DMS79 treated with DMSO at 0.1 percent for 48 hours (cell line): ENCODE measurements at regions not wholly inside any gene's neighbourhood (a gene's known extent, or its start where the extent isn't known, plus 50 kb on each side); places are given as distances from the start of the nearest gene placed in this dataset.

ENCODE experiments used
- DNase-seq: peaks from one replicate; lab custom pipeline; 2025; lab: John Stamatoyannopoulos, UW

- DNase-seq, result no peak
Measured at GRCh38 chr2:12970861-12971260, 254.1 kb downstream of the TRIB2 start.

GRCh38 chr2:12971581-12972365, 255.0 kb downstream of the TRIB2 start:
- DNase-seq, result no peak

GRCh38 chr2:12978066-12978835, 261.5 kb downstream of the TRIB2 start:
- no peak for DNase-seq

GRCh38 chr2:12979066-12979465, 262.3 kb downstream of the TRIB2 start:
- DNase-seq, result no peak

GRCh38 chr2:12980817-12981216, 264.1 kb downstream of the TRIB2 start:
- DNase-seq, result no peak

- no peak for DNase-seq
Measured at GRCh38 chr2:12982149-12982584, 265.4 kb downstream of the TRIB2 start.

- no peak for DNase-seq
Measured at GRCh38 chr2:12987246-12987645, 270.5 kb downstream of the TRIB2 start.

- DNase-seq, result no peak
Measured at GRCh38 chr2:12988279-12988678, 271.5 kb downstream of the TRIB2 start.

- DNase-seq, result no peak
Measured at GRCh38 chr2:12990523-12990922, 273.8 kb downstream of the TRIB2 start.

- DNase-seq, result no peak
Measured at GRCh38 chr2:12998685-12999084, 281.9 kb downstream of the TRIB2 start.

- DNase-seq, result no peak
Measured at GRCh38 chr2:13000664-13001363, 284.1 kb downstream of the TRIB2 start.

GRCh38 chr2:13001408-13001807, 284.7 kb downstream of the TRIB2 start:
- no peak for DNase-seq

GRCh38 chr2:13002536-13003331, 286.0 kb downstream of the TRIB2 start:
- no peak for DNase-seq

- DNase-seq, result no peak
Measured at GRCh38 chr2:13003500-13003899, 286.8 kb downstream of the TRIB2 start.

GRCh38 chr2:13005048-13005447, 288.3 kb downstream of the TRIB2 start:
- DNase-seq, result no peak

- DNase-seq, result no peak
Measured at GRCh38 chr2:13005761-13006335, 289.1 kb downstream of the TRIB2 start.

GRCh38 chr2:13006426-13006825, 289.7 kb downstream of the TRIB2 start:
- no peak for DNase-seq

GRCh38 chr2:13006829-13007717, 290.3 kb downstream of the TRIB2 start:
- peak; percentile 16 for DNase-seq

- DNase-seq, result no peak
Measured at GRCh38 chr2:13009027-13009642, 292.4 kb downstream of the TRIB2 start.

GRCh38 chr2:13010283-13010682, 293.5 kb downstream of the TRIB2 start:
- DNase-seq, result no peak
